SK-N-MC (cell line): ENCODE measurements at regions not wholly inside any gene's neighbourhood (a gene's known extent, or its start where the extent isn't known, plus 50 kb on each side); places are given as distances from the start of the nearest gene placed in this dataset.

ENCODE experiments used
- DNase-seq: peaks from one replicate; pipeline ENCODE4 v3.0.0-alpha.2; 2011; ENCODE audit warnings: low read depth, low spot score
- H3K27ac ChIP-seq: fragments of 200-600 bp; sonication (generic); 2 replicates; pipeline ENCODE4 v1.5.1; 2016; ENCODE audit warnings: mixed run types
- H3K36me3 ChIP-seq: fragments of 200-600 bp; sonication (generic); 2 replicates; pipeline ENCODE4 v1.6.1; 2017; ENCODE audit warnings: antibody characterized with exemption, low read length, mixed read lengths; ENCODE audit not compliant: insufficient read depth
- H3K4me3 ChIP-seq: fragments of 200-600 bp; sonication (generic); 2 replicates; pipeline ENCODE4 v1.5.1; 2016
- H3K9ac ChIP-seq: fragments of 200-600 bp; sonication (generic); 2 replicates; pipeline ENCODE4 v1.8.0; 2017; ENCODE audit warnings: mixed run types, mixed read lengths; ENCODE audit not compliant: insufficient read length
- H3K9me3 ChIP-seq: fragments of 200-600 bp; sonication (generic); 2 replicates; pipeline ENCODE4 v1.6.1; 2017; ENCODE audit warnings: low read depth, mild to moderate bottlenecking, antibody characterized with exemption, low read length, moderate library complexity, mixed read lengths
- EZH2 ChIP-seq: fragments of 200-600 bp; sonication (generic); IDR thresholded peaks from one replicate; pipeline ENCODE4 v1.6.1; 2017; ENCODE audit warnings: antibody characterized with exemption
- FOXP2 ChIP-seq: optimal IDR thresholded peaks from 2 replicates; pipeline ENCODE3; 2011; ENCODE audit warnings: mild to moderate bottlenecking, moderate library complexity; ENCODE audit not compliant: insufficient read depth; ENCODE audit errors: extremely low read length, control extremely low read depth
- POLR2AphosphoS5 ChIP-seq: IDR thresholded peaks from 2 replicates; pipeline ENCODE4 v1.6.1; 2012; ENCODE audit warnings: mild to moderate bottlenecking, low read depth, low read length, borderline replicate concordance

- Histone ChIP-seq H3K36me3 (no peaks in the 10 kb centered on the region), H3K4me3 (no peak overlapping the region), H3K27ac (no peak overlapping the region), H3K9me3 (no peaks in the 10 kb centered on the region), H3K9ac (no peak overlapping the region)
- DNase-seq = no peak
- TF ChIP-seq FOXP2 (no peak), EZH2 (no peak), POLR2AphosphoS5 (no peak)
These were observed 407.6 kb upstream of the NDST3 start for GRCh38 chr4:117626664-117627063.

GRCh38 chr4:117634716-117635115 is 399.6 kb upstream of the NDST3 start:
- Histone ChIP-seq H3K36me3 (no peaks in the 10 kb centered on the region), H3K9me3 (no peaks in the 10 kb centered on the region), H3K9ac (no peak overlapping the region), H3K27ac (no peak overlapping the region), H3K4me3 (no peak overlapping the region)
- DNase-seq = no peak
- TF ChIP-seq POLR2AphosphoS5 = no peak
- TF ChIP-seq EZH2 = no peak
- no peak for TF ChIP-seq FOXP2

GRCh38 chr4:117637347-117637746 is 396.9 kb upstream of the NDST3 start:
- no peak for DNase-seq
- Histone ChIP-seq H3K4me3 (no peak overlapping the region), H3K9me3 (no peaks in the 10 kb centered on the region), H3K36me3 (no peaks in the 10 kb centered on the region), H3K9ac (no peak overlapping the region), H3K27ac (no peak overlapping the region)
- TF ChIP-seq FOXP2 (no peak), POLR2AphosphoS5 (no peak), EZH2 (no peak)

GRCh38 chr4:117640836-117641235 is 393.4 kb upstream of the NDST3 start:
- TF ChIP-seq EZH2 (no peak), POLR2AphosphoS5 (no peak)
- Histone ChIP-seq H3K4me3 (no peak overlapping the region), H3K9me3 (no peaks in the 10 kb centered on the region), H3K9ac (no peak overlapping the region), H3K36me3 (no peaks in the 10 kb centered on the region), H3K27ac (no peak overlapping the region)
- DNase-seq = no peak

GRCh38 chr4:117641519-117641918 is 392.8 kb upstream of the NDST3 start:
- TF ChIP-seq POLR2AphosphoS5 = no peak
- TF ChIP-seq EZH2 = no peak
- TF ChIP-seq FOXP2 = no peak
- no peak overlapping the region for H3K9ac ChIP-seq
- H3K36me3 ChIP-seq = no peaks in the 10 kb centered on the region
- H3K4me3 ChIP-seq = no peak overlapping the region
- DNase-seq = no peak
- H3K9me3 ChIP-seq = no peaks in the 10 kb centered on the region
- H3K27ac ChIP-seq = no peak overlapping the region

- Histone ChIP-seq H3K27ac (no peak overlapping the region), H3K9ac (no peak overlapping the region), H3K9me3 (no peaks in the 10 kb centered on the region), H3K4me3 (no peak overlapping the region), H3K36me3 (no peaks in the 10 kb centered on the region)
- TF ChIP-seq EZH2 (no peak), FOXP2 (no peak), POLR2AphosphoS5 (no peak)
- no peak for DNase-seq
These were observed 380.2 kb upstream of the NDST3 start for GRCh38 chr4:117654079-117654478.

GRCh38 chr4:117660668-117661067 is 373.6 kb upstream of the NDST3 start:
- Histone ChIP-seq H3K36me3 (no peaks in the 10 kb centered on the region), H3K27ac (peak overlapping the region; percentile 87), H3K9ac (no peak overlapping the region), H3K9me3 (no peaks in the 10 kb centered on the region), H3K4me3 (peak overlapping the region; percentile 14; the same call in 1 of the 2 replicates)
- no peak for DNase-seq
- TF ChIP-seq FOXP2 (no peak), POLR2AphosphoS5 (no peak), EZH2 (no peak)

GRCh38 chr4:117661091-117662072 is 372.9 kb upstream of the NDST3 start:
- no peak for DNase-seq
- Histone ChIP-seq H3K36me3 (no peaks in the 10 kb centered on the region), H3K9ac (no peak overlapping the region), H3K27ac (peak overlapping the region; percentile 87), H3K9me3 (no peaks in the 10 kb centered on the region), H3K4me3 (peak overlapping the region; percentile 14; the same call in 1 of the 2 replicates)
- TF ChIP-seq FOXP2 = no peak
- no peak for TF ChIP-seq POLR2AphosphoS5
- TF ChIP-seq EZH2 = no peak
